Loucy (cell line): ENCODE measurements at regions not wholly inside any gene's neighbourhood (a gene's known extent, or its start where the extent isn't known, plus 50 kb on each side); places are given as distances from the start of the nearest gene placed in this dataset.

Source experiments
- H2AFZ ChIP-seq: fragments of 200-600 bp; sonication (generic); 2 replicates; pipeline ENCODE4 v1.6.0; 2016; ENCODE audit warnings: antibody characterized with exemption, mild to moderate bottlenecking, low read length, moderate library complexity
- H3F3A ChIP-seq: fragments of 200-600 bp; 2 replicates; pipeline ENCODE4 v1.6.0; 2016; ENCODE audit warnings: antibody characterized with exemption, low read depth, mild to moderate bottlenecking
- H3K27me3 ChIP-seq: fragments of 200-600 bp; sonication (generic); 2 replicates; pipeline ENCODE4 v1.6.1; 2014; ENCODE audit warnings: low read length, mild to moderate bottlenecking; ENCODE audit not compliant: insufficient read depth, poor library complexity, severe bottlenecking
- H3K36me3 ChIP-seq: fragments of 200-600 bp; sonication (generic); 2 replicates; pipeline ENCODE4 v1.6.1; 2016; ENCODE audit warnings: low read length; ENCODE audit not compliant: insufficient read depth
- H3K4me1 ChIP-seq: fragments of 200-600 bp; sonication (generic); 2 replicates; pipeline ENCODE4 v1.5.1; 2014; ENCODE audit warnings: low read length, mild to moderate bottlenecking; ENCODE audit not compliant: insufficient read depth, poor library complexity, severe bottlenecking
- H3K4me2 ChIP-seq: fragments of 200-600 bp; sonication (generic); 2 replicates; pipeline ENCODE4 v1.6.0; 2014; ENCODE audit warnings: antibody characterized with exemption, low read length, low read depth, mild to moderate bottlenecking; ENCODE audit not compliant: poor library complexity, severe bottlenecking
- H3K4me3 ChIP-seq: fragments of 200-600 bp; sonication (generic); 2 replicates; pipeline ENCODE4 v1.5.1; 2014; ENCODE audit warnings: low read length, mild to moderate bottlenecking, mixed read lengths; ENCODE audit not compliant: poor library complexity, severe bottlenecking
- H3K79me2 ChIP-seq: fragments of 200-600 bp; sonication (generic); 2 replicates; pipeline ENCODE4 v1.6.1; 2014; ENCODE audit warnings: low read length; ENCODE audit not compliant: insufficient read depth
- H3K9ac ChIP-seq: fragments of 200-600 bp; sonication (generic); 2 replicates; pipeline ENCODE4 v1.6.0; 2014; ENCODE audit warnings: mild to moderate bottlenecking, low read depth, low read length, moderate library complexity; ENCODE audit not compliant: poor library complexity, severe bottlenecking
- H3K9me2 ChIP-seq: fragments of 200-600 bp; sonication (generic); replicated peaks from 2 replicates; pipeline ENCODE4 v1.6.1; 2016; ENCODE audit warnings: low read depth, low read length, mixed read lengths
- H3K9me3 ChIP-seq: fragments of 200-600 bp; sonication (generic); 2 replicates; pipeline ENCODE4 v1.6.1; 2014; ENCODE audit warnings: mild to moderate bottlenecking, antibody characterized with exemption, low read length, low read depth; ENCODE audit not compliant: insufficient read depth
- H4K20me1 ChIP-seq: fragments of 200-600 bp; sonication (generic); 2 replicates; pipeline ENCODE4 v1.6.0; 2014; ENCODE audit warnings: antibody characterized with exemption, low read length, mild to moderate bottlenecking; ENCODE audit not compliant: insufficient read depth, poor library complexity, severe bottlenecking
- CTCF ChIP-seq: fragments of 200-600 bp; sonication (generic); conservative IDR thresholded peaks from 2 replicates; pipeline ENCODE4 v1.5.1; 2014; ENCODE audit warnings: mild to moderate bottlenecking, antibody characterized with exemption, low read length
- EZH2phosphoT487 ChIP-seq: fragments of 200-600 bp; IDR thresholded peaks from 2 replicates; pipeline ENCODE4 v1.6.1; 2018; ENCODE audit warnings: antibody characterized with exemption, mild to moderate bottlenecking, moderate library complexity, borderline replicate concordance

- H2AFZ ChIP-seq, result no peak overlapping the region
- no peaks in the 10 kb centered on the region for H4K20me1 ChIP-seq
- H3K79me2 ChIP-seq, result no peaks in the 10 kb centered on the region
- H3F3A ChIP-seq, result no peaks in the 10 kb centered on the region
- TF ChIP-seq CTCF (no peak), EZH2phosphoT487 (no peak)
- H3K4me3 ChIP-seq, result no peak overlapping the region
- no peaks in the 10 kb centered on the region for H3K4me1 ChIP-seq
- no peaks in the 10 kb centered on the region for H3K9me3 ChIP-seq
- H3K36me3 ChIP-seq, result no peaks in the 10 kb centered on the region
- no peaks in the 10 kb centered on the region for H3K27me3 ChIP-seq
- no peak overlapping the region for H3K9ac ChIP-seq
- no peak overlapping the region for H3K4me2 ChIP-seq
- no peaks in the 10 kb centered on the region for H3K9me2 ChIP-seq
Observed at GRCh38 chr7:88477976-88478375, 171.3 kb upstream of the STEAP4 start.

GRCh38 chr7:88465600-88465999, 158.9 kb upstream of the STEAP4 start:
- H3K4me3 ChIP-seq, result no peak overlapping the region
- no peaks in the 10 kb centered on the region for H3K9me2 ChIP-seq
- no peak for TF ChIP-seq EZH2phosphoT487
- TF ChIP-seq CTCF, result no peak

GRCh38 chr7:88462799-88463198, 156.1 kb upstream of the STEAP4 start:
- H3F3A ChIP-seq, result no peaks in the 10 kb centered on the region
- H3K4me1 ChIP-seq, result no peaks in the 10 kb centered on the region
- no peaks in the 10 kb centered on the region for H4K20me1 ChIP-seq
- H3K4me2 ChIP-seq, result no peak overlapping the region
- H3K79me2 ChIP-seq, result no peaks in the 10 kb centered on the region
- H3K4me3 ChIP-seq, result no peak overlapping the region
- no peaks in the 10 kb centered on the region for H3K36me3 ChIP-seq
- H3K9me3 ChIP-seq, result no peaks in the 10 kb centered on the region
- no peaks in the 10 kb centered on the region for H3K27me3 ChIP-seq
- no peaks in the 10 kb centered on the region for H3K9me2 ChIP-seq
- H2AFZ ChIP-seq, result no peak overlapping the region
- no peak for TF ChIP-seq EZH2phosphoT487
- no peak for TF ChIP-seq CTCF
- H3K9ac ChIP-seq, result no peak overlapping the region

More at GRCh38 chr7:88465600-88465999, 158.9 kb upstream of the STEAP4 start:
- H2AFZ ChIP-seq, result no peak overlapping the region
- H3K9ac ChIP-seq, result no peak overlapping the region
- H3K9me3 ChIP-seq, result no peaks in the 10 kb centered on the region
- no peaks in the 10 kb centered on the region for H3K79me2 ChIP-seq
- no peaks in the 10 kb centered on the region for H3K27me3 ChIP-seq
- no peaks in the 10 kb centered on the region for H3F3A ChIP-seq
- no peaks in the 10 kb centered on the region for H3K36me3 ChIP-seq
- H3K4me1 ChIP-seq, result no peaks in the 10 kb centered on the region
- no peak overlapping the region for H3K4me2 ChIP-seq
- H4K20me1 ChIP-seq, result no peaks in the 10 kb centered on the region
